Ishikawa (cell line): ENCODE measurements at regions not wholly inside any gene's neighbourhood (a gene's known extent, or its start where the extent isn't known, plus 50 kb on each side); places are given as distances from the start of the nearest gene placed in this dataset.

Source experiments
- CEBPB ChIP-seq: IDR thresholded peaks from 2 replicates; pipeline ENCODE4 v1.6.1; 2012
- CREB1 ChIP-seq: IDR thresholded peaks from 2 replicates; pipeline ENCODE4 v1.6.1; 2012; ENCODE audit warnings: low read depth
- EGR1 ChIP-seq: IDR thresholded peaks from 2 replicates; pipeline ENCODE4 v1.6.1; 2012
- EP300 ChIP-seq: IDR thresholded peaks from 2 replicates; pipeline ENCODE4 v1.6.1; 2012; ENCODE audit warnings: borderline replicate concordance
- FOXM1 ChIP-seq: IDR thresholded peaks from 2 replicates; pipeline ENCODE4 v1.6.1; 2012; ENCODE audit warnings: low read depth, borderline replicate concordance
- NFIC ChIP-seq: IDR thresholded peaks from 2 replicates; pipeline ENCODE4 v1.6.1; 2012
- RAD21 ChIP-seq: IDR thresholded peaks from 2 replicates; pipeline ENCODE4 v1.6.1; 2012; ENCODE audit warnings: low read depth
- TAF1 ChIP-seq: IDR thresholded peaks from 2 replicates; pipeline ENCODE4 v1.6.1; 2012; ENCODE audit warnings: low read depth, mild to moderate bottlenecking
- TCF12 ChIP-seq: IDR thresholded peaks from 2 replicates; pipeline ENCODE4 v1.6.1; 2012; ENCODE audit warnings: low read depth
- TEAD4 ChIP-seq: IDR thresholded peaks from 2 replicates; pipeline ENCODE4 v1.6.1; 2012
- YY1 ChIP-seq: IDR thresholded peaks from 2 replicates; pipeline ENCODE4 v1.6.1; 2012; ENCODE audit warnings: low read depth
- ZBTB7A ChIP-seq: IDR thresholded peaks from 2 replicates; pipeline ENCODE4 v1.6.1; 2012; ENCODE audit warnings: low read depth
- TF ChIP-seq, protein P1 (sequence below): IDR thresholded peaks from 2 replicates; pipeline ENCODE4 v1.6.1; 2012
- TF ChIP-seq, protein P2 (sequence below): IDR thresholded peaks from 2 replicates; pipeline ENCODE4 v1.6.1; 2012
- TF ChIP-seq, protein P3 (sequence below): IDR thresholded peaks from 2 replicates; pipeline ENCODE4 v1.6.1; 2012; ENCODE audit warnings: low read depth, mild to moderate bottlenecking

DNA sequence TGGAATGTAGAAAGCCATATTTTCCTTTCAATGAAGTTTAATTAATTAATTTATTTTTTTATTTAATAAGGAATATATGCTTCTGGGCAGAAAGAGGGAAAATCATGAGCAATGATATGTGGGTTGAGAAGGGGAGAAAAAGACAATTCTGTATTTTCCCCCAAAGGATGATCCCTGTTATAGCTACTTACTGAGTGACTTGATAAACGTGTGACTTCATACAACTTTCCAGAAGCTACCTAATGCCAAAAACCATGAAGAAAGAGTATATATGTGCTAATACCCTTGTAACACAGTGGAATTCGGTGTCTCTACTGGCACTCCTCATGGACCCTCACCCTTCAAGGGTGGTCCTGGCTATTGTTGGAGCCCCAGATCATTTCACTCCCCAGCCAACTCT is 335.0 kb upstream of the KLF4 start:
- TF ChIP-seq CEBPB (no peak), ZBTB7A (no peak), CREB1 (no peak), EP300 (no peak), TEAD4 (no peak), TCF12 (no peak), FOXM1 (no peak), NFIC (no peak), EGR1 (no peak), RAD21 (no peak)
- TF ChIP-seq, protein P1, sequence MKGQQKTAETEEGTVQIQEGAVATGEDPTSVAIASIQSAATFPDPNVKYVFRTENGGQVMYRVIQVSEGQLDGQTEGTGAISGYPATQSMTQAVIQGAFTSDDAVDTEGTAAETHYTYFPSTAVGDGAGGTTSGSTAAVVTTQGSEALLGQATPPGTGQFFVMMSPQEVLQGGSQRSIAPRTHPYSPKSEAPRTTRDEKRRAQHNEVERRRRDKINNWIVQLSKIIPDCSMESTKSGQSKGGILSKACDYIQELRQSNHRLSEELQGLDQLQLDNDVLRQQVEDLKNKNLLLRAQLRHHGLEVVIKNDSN, result no peak
- TF ChIP-seq, protein P2, sequence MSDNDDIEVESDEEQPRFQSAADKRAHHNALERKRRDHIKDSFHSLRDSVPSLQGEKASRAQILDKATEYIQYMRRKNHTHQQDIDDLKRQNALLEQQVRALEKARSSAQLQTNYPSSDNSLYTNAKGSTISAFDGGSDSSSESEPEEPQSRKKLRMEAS, result no peak
- TF ChIP-seq, protein P3, sequence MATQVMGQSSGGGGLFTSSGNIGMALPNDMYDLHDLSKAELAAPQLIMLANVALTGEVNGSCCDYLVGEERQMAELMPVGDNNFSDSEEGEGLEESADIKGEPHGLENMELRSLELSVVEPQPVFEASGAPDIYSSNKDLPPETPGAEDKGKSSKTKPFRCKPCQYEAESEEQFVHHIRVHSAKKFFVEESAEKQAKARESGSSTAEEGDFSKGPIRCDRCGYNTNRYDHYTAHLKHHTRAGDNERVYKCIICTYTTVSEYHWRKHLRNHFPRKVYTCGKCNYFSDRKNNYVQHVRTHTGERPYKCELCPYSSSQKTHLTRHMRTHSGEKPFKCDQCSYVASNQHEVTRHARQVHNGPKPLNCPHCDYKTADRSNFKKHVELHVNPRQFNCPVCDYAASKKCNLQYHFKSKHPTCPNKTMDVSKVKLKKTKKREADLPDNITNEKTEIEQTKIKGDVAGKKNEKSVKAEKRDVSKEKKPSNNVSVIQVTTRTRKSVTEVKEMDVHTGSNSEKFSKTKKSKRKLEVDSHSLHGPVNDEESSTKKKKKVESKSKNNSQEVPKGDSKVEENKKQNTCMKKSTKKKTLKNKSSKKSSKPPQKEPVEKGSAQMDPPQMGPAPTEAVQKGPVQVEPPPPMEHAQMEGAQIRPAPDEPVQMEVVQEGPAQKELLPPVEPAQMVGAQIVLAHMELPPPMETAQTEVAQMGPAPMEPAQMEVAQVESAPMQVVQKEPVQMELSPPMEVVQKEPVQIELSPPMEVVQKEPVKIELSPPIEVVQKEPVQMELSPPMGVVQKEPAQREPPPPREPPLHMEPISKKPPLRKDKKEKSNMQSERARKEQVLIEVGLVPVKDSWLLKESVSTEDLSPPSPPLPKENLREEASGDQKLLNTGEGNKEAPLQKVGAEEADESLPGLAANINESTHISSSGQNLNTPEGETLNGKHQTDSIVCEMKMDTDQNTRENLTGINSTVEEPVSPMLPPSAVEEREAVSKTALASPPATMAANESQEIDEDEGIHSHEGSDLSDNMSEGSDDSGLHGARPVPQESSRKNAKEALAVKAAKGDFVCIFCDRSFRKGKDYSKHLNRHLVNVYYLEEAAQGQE, result no peak

GRCh38 chr9:107819772-107820565 is 330.4 kb upstream of the KLF4 start:
- TF ChIP-seq ZBTB7A (no peak), TCF12 (no peak), FOXM1 (no peak), EGR1 (no peak), RAD21 (no peak), EP300 (no peak), TEAD4 (no peak), YY1 (no peak), NFIC (no peak), TAF1 (no peak), CEBPB (no peak), CREB1 (no peak)
- TF ChIP-seq, protein P2, result no peak
- TF ChIP-seq, protein P3, result no peak
- TF ChIP-seq, protein P1, result no peak

DNA sequence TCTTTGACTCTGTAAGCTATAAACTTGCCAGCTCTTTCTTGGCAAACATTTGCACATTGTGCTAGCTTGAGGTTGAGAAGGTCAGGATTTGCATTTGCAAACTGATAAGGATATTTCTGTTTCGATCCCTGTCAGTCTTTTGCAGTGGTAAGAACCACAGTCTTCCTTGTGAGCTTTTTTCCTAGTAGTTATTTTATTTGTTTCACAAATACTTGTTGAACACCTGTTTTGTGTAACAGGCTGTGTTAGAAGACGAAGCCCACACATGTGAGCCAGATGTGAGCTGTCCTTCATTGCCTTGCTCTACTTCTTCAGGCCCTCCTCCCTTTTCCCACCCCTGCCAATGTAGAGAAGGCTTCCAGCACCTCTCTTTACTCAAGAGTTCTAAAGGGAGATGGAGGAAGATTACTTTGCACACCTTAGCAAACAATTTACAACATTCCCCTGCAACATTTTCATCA is 327.0 kb upstream of the KLF4 start:
- TF ChIP-seq NFIC (no peak), TCF12 (no peak), ZBTB7A (no peak), CEBPB (no peak), EGR1 (no peak), TAF1 (no peak), YY1 (no peak), RAD21 (no peak), EP300 (no peak)
- TF ChIP-seq, protein P1, result no peak
- TF ChIP-seq, protein P2, result no peak
- TF ChIP-seq, protein P3, result no peak
